ENCODE measurements at regions not wholly inside any gene's neighbourhood (a gene's known extent, or its start where the extent isn't known, plus 50 kb on each side); places are given as distances from the start of the nearest gene placed in this dataset.

GRCh38 chr14:36390718-36391117 lies 70.3 kb upstream of the MBIP start:
- no peak overlapping the region for H3K27ac ChIP-seq
- no peaks in the 10 kb centered on the region for H3K9me3 ChIP-seq
- no peaks in the 10 kb centered on the region for H3K27me3 ChIP-seq
- TF ChIP-seq EP300 (IDR thresholded peaks at IDR 0.05; ENCODE audit: low read depth): no peak
- no peak for TF ChIP-seq POLR2AphosphoS5 (IDR thresholded peaks at IDR 0.05)
- no peak for TF ChIP-seq CTCF (IDR thresholded peaks at IDR 0.05)
- intact Hi-C loops (cut with DNase I; ENCODE audit: low total_unique reads) (no loop called here), in situ Hi-C loops (cut with MboI; ENCODE audit: low pct_ligation_motif_present in 1 of 4, low pct_unique_long_range_greater_than_20kb in 1 of 4, low sequenced_read_pairs in 3 of 4) (no loop called here)
- H3K4me3 ChIP-seq: no peak overlapping the region
- 52 to 62% methylated on average over 4 of the region's 4 CpGs for WGBS, 2 donors (ENCODE audit: low coverage in 1 of 2)
- no peaks in the 10 kb centered on the region for H3K4me1 ChIP-seq
- no peaks in the 10 kb centered on the region for H3K36me3 ChIP-seq
- no peak for DNase-seq

DNA sequence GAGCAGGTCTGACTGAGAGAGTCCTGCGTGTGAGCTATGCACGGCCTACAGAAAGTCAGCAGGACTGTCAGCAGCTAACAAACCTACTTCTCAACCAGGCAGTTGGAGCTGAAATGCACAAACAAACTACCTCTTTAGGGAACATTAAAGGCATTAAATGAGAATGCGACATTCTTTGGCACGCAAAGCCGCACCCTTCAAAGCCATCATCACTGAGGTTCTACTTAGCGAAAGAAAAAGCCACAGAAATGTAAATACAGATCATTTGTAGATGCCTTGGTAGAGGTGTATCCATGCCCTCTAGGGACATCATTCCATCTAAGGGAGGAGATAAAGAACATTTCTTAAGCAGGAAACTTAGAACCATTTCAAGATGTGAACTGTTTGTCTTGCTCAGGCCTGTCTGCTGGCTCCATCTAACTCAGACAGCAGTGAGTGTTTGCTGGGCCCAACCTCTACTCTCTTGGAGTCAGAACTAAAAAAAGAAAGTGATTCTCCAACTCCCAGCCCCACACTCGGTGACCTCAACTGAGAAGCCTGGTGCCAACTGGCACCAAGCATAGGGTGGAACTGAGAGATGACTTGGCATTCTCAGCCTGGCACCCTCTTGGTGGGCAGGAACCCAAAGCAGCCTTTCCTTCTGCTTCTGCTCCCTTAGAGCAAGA lies 63.5 kb upstream of the MBIP start:
- no peaks in the 10 kb centered on the region for H3K36me3 ChIP-seq
- in situ Hi-C loops (cut with MboI; ENCODE audit: low pct_ligation_motif_present in 1 of 4, low pct_unique_long_range_greater_than_20kb in 1 of 4, low sequenced_read_pairs in 3 of 4) (no loop called here), intact Hi-C loops (cut with DNase I; ENCODE audit: low total_unique reads) (no loop called here)
- H3K27ac ChIP-seq: no peak overlapping the region
- DNase-seq: no peak
- H3K4me1 ChIP-seq: no peaks in the 10 kb centered on the region
- H3K4me3 ChIP-seq: no peak overlapping the region
- no peaks in the 10 kb centered on the region for H3K27me3 ChIP-seq
- no peaks in the 10 kb centered on the region for H3K9me3 ChIP-seq
- WGBS, 2 donors (ENCODE audit: low coverage in 1 of 2): 92 to 96% methylated on average over 4 to 7 of the region's 7 CpGs
- no peak for TF ChIP-seq POLR2A (IDR thresholded peaks at IDR 0.05)
- TF ChIP-seq CTCF (IDR thresholded peaks at IDR 0.05): no peak
- no peak for TF ChIP-seq POLR2AphosphoS5 (IDR thresholded peaks at IDR 0.05)
- no peak for TF ChIP-seq EP300 (IDR thresholded peaks at IDR 0.05; ENCODE audit: low read depth)

DNA sequence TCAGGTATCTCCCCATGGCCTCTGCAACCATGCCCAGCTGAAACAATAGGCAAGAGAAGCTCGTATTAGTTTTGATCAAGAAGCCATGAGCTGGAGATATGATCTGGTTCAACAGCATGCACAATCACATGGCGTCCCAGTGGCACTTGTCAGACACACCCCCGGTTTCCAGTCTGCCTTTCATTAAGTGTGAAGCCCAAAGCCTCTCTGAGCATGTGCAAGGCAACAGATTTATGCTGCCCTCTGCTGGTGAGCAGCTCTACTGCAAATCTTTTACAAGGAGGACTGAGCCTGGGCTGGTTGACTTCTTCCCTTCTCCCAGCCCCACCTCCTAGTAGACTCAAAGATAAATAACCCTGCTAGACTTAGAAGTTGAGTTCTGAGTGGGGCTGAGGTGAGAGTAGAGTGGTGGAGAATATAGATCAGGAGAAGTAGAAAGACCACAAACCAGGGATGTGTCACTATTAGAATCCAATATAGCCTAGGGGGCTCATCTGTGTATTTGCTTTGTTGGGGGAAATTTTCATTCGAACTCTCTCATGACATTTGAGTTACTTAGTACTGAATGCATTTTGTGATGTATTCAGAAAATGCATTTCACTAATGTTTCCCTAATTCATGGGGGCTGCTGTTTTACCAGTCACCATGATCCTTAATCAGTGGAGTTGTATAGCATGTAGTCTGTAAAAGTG lies 53.7 kb upstream of the MBIP start:
- Histone ChIP-seq H3K27me3 (no peaks in the 10 kb centered on the region), H3K4me1 (no peaks in the 10 kb centered on the region), H3K36me3 (no peaks in the 10 kb centered on the region), H3K4me3 (no peak overlapping the region), H3K9me3 (no peaks in the 10 kb centered on the region), H3K27ac (no peak overlapping the region)
- peak; percentile 70 to 83 (median 76) for TF ChIP-seq CTCF (IDR thresholded peaks at IDR 0.05)
- no peak for TF ChIP-seq POLR2AphosphoS5 (IDR thresholded peaks at IDR 0.05)
- no peak for TF ChIP-seq EP300 (IDR thresholded peaks at IDR 0.05; ENCODE audit: low read depth)
- 28 to 43% methylated on average over 2 to 4 of the region's 4 CpGs for WGBS, 2 donors (ENCODE audit: low coverage in 1 of 2)
- DNase-seq: peak; percentile 83
- in situ Hi-C loops (cut with MboI; ENCODE audit: low pct_ligation_motif_present in 1 of 4, low pct_unique_long_range_greater_than_20kb in 1 of 4, low sequenced_read_pairs in 3 of 4) (loop anchor here in 3 of 4 donors (10.0 to 25.0 kb wide), 4 partner anchors 162 to 487 kb away; no protein-coding TSS in a partner anchor), intact Hi-C loops (cut with DNase I; ENCODE audit: low total_unique reads) (no loop called here)

Small RNA genes lying in the stretch of these regions (small RNA-seq; reads per million reads assigned to genes)
- gene RNU7-93P: 0 reads per million in 4 donors
